ENCODE measurements at regions not wholly inside any gene's neighbourhood (a gene's known extent, or its start where the extent isn't known, plus 50 kb on each side); places are given as distances from the start of the nearest gene placed in this dataset.
"Not testable (repeated sequence)": the region's sequence is repeated elsewhere in the genome, so short reads cannot be mapped to it uniquely, and the experiment has no call there.

GRCh38 chr18:60892855-60893254 is 440.4 kb upstream of the CDH20 start:
- DNase-seq (ENCODE audit: low spot score), result peak; percentile 60

GRCh38 chr18:60893355-60894097 is 439.7 kb upstream of the CDH20 start:
- no peak for DNase-seq (ENCODE audit: low spot score)

GRCh38 chr18:60894254-60894945 is 438.8 kb upstream of the CDH20 start:
- no peak for DNase-seq (ENCODE audit: low spot score)

GRCh38 chr18:60895181-60895580 is 438.0 kb upstream of the CDH20 start:
- no peak for DNase-seq (ENCODE audit: low spot score)

- no peak for DNase-seq (ENCODE audit: low spot score)
These were observed 435.1 kb upstream of the CDH20 start for GRCh38 chr18:60898111-60898510.

GRCh38 chr18:60905699-60906098 is 427.5 kb upstream of the CDH20 start:
- no peak for DNase-seq (ENCODE audit: low spot score)

- DNase-seq (ENCODE audit: low spot score), result no peak
These were observed 422.7 kb upstream of the CDH20 start for GRCh38 chr18:60910534-60910933.

GRCh38 chr18:60911504-60911903 is 421.7 kb upstream of the CDH20 start:
- no peak for DNase-seq (ENCODE audit: low spot score)

- DNase-seq (ENCODE audit: low spot score), result no peak
These were observed 418.1 kb upstream of the CDH20 start for GRCh38 chr18:60915160-60915559.

GRCh38 chr18:60918862-60919261 is 414.4 kb upstream of the CDH20 start:
- not testable (repeated sequence) for DNase-seq (ENCODE audit: low spot score)

- DNase-seq (ENCODE audit: low spot score), result no peak
These were observed 407.3 kb upstream of the CDH20 start for GRCh38 chr18:60925892-60926291.

- no peak for DNase-seq (ENCODE audit: low spot score)
These were observed 403.3 kb upstream of the CDH20 start for GRCh38 chr18:60929966-60930365.

GRCh38 chr18:60935041-60935910 is 398.0 kb upstream of the CDH20 start:
- DNase-seq (ENCODE audit: low spot score), result no peak

- DNase-seq (ENCODE audit: low spot score), result no peak
These were observed 397.1 kb upstream of the CDH20 start for GRCh38 chr18:60936101-60936500.

GRCh38 chr18:60943297-60943696 is 389.9 kb upstream of the CDH20 start:
- no peak for DNase-seq (ENCODE audit: low spot score)

GRCh38 chr18:60950634-60951033 is 382.6 kb upstream of the CDH20 start:
- no peak for DNase-seq (ENCODE audit: low spot score)

GRCh38 chr18:60951091-60951490 is 382.1 kb upstream of the CDH20 start:
- no peak for DNase-seq (ENCODE audit: low spot score)

- DNase-seq (ENCODE audit: low spot score), result no peak
These were observed 370.6 kb upstream of the CDH20 start for GRCh38 chr18:60962625-60963024.

- DNase-seq (ENCODE audit: low spot score), result no peak
These were observed 367.4 kb upstream of the CDH20 start for GRCh38 chr18:60965856-60966255.

GRCh38 chr18:60966876-60967275 is 366.4 kb upstream of the CDH20 start:
- no peak for DNase-seq (ENCODE audit: low spot score)

- DNase-seq (ENCODE audit: low spot score), result no peak
These were observed 357.8 kb upstream of the CDH20 start for GRCh38 chr18:60975420-60975819.

GRCh38 chr18:60976976-60977375 is 356.3 kb upstream of the CDH20 start:
- no peak for DNase-seq (ENCODE audit: low spot score)

- no peak for DNase-seq (ENCODE audit: low spot score)
These were observed 354.9 kb upstream of the CDH20 start for GRCh38 chr18:60978338-60978737.

Measured in LoVo (cell line).